NOMO-1 (cell line): ENCODE measurements at regions not wholly inside any gene's neighbourhood (a gene's known extent, or its start where the extent isn't known, plus 50 kb on each side); places are given as distances from the start of the nearest gene placed in this dataset.

Experiments used
- DNase-seq, 2 experiments: peaks; one replicate each; lab custom pipeline; 2025; ENCODE audit not compliant: unreplicated experiment in 2 of 2; lab: John Stamatoyannopoulos, UW

DNA sequence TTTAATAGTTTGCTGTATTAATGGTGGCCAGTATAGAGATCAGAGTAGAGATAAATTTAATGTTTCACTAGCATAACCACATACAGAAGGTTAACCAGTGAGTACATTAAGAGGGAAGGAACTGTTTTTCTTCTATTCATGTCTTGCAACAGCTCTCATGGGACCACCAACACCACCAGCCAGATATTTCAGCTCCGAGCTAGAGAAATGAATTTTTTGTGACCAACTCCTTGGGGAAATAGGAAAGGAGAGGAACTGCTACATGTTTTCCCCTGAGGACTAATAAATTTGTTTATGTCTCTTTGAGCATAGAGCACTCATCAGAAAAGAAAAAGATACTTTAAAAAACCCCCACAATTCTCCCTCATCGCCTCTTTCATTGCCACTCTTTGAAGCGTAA is 247.5 kb downstream of the MBNL1 start:
- DNase-seq = no peak

DNA sequence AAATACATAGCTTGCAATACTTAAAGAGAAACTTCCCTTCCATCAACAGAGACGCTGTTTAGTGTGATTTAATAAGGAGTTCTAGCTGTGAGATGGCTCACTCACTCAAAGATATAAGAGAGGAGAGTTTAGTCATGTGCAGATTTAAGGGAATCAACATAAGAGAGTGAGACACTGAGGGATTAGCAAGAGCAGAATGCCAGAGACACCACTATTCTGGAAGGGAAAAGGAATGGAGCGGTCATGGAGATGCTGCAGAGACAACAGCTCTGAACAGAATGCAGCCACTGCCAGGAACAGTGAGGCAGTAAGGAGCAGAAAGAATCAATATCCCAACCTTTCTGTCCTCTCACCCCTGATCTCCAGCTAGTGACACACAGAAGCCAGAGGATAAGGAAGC is 248.8 kb downstream of the MBNL1 start:
- no peak for DNase-seq

DNA sequence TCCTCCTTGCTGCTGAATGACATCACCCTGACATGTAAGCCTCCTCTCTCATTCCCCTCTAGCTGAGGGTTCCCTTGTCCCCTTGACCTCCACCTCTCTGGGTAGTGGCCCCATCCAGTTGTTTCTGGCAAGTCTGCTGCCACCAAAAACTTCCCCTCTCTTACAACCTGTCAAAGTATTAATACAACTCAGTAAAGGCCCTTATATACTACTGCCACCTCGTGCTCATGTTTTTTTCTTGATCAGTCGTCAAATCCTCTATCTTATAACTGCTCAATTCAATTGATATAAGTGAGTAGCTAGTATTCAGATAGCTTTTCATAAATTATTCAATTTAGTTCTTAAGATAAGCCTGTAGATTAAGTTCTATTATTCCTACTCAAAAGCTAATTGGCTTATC is 249.6 kb downstream of the MBNL1 start:
- no peak for DNase-seq

DNA sequence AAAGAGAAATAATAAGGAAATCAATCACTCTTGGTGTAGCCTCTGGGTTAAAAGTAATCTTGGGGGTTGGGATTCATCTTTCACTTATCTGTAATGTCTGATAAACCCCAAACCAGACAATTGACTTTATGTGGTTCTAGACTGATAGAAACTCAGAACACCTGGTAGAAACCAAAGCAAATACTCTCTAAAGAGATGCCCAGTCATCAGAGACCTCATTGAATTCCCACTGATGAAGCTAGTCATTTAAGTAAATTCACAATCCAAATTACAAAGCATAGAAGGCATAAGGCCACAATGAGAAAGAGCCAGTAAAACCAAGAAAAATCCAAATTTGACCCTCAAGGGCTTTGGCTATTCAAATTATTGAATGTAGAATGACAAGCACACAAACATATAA is 250.6 kb downstream of the MBNL1 start:
- no peak for DNase-seq

DNA sequence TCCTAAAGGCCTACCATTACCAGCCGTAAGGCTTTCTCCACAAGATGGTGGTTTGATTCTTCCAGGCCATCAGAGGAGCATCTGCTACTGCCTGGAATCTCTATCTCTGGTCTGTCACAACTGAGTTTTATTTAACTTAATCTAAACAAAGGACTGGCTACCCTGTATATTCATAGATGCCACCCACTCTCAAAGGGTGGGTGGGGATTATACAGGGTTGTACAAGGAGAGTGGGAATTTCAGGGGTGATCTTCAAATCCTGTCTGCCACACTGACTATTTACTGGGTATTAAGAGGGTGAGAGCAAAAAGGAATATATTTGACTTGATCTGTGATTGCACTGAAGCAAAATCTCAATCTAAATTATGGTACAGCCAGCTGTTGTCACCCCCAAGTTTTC is 253.3 kb downstream of the MBNL1 start:
- DNase-seq = no peak

DNA sequence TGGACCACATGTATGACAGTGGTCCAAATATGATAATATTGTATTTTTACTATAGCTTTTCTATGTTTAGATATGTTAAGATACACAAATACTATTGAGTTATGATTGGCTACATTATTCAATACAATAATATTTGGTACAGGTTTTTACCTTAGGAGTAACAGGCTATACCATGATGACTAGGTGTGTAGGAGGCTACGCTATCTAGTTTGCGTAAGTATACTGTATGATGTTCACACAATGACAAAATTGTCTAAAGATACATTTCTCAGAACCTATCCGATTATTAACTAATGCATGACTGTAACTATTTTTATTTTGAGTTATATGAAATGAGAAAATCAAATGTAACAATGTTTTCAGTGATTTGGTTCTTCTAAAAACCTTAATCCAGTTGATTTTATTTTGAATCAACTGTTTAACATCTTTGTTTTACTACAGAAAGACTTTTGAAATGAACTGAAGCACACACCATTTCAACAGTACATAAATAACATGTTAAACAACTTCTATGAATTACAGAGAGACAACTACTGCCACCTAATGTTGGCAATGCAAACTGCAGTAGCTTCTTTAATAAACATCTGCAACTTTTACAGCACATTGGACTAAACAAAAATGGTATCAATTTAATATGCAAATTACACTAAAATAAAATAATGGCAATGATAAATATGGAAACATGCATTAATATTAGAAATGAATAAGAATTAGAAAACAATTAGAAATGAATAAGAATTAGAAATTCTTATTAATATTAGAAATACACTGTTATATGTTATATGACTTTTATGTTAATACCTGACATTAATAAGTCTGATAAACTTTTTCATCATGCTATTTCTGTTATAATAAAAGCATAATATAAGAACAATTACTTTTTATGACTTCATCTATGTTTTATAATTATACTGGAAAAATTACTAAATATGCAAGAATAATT is 255.7 kb downstream of the MBNL1 start:
- DNase-seq = peak; percentile 15 to 86

DNA sequence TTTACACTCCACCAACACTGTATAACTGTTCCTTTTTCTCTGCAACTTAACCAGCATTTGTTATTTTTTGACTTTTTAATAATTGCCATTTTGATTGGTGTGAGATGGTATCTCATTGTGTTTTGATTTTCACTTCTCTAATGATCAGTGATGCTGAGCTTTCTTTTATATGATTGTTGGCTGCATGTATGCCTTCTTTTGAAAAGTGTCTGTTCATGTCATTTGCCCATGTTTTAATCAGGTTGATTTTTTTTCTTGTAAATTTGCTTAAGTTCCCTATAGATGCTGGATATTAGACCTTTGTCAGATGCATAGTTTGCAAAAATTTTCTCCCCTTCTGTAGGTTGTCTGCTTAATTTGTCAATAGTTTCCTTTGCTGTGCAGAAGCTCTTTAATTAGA is 263.0 kb downstream of the MBNL1 start:
- DNase-seq = no peak

DNA sequence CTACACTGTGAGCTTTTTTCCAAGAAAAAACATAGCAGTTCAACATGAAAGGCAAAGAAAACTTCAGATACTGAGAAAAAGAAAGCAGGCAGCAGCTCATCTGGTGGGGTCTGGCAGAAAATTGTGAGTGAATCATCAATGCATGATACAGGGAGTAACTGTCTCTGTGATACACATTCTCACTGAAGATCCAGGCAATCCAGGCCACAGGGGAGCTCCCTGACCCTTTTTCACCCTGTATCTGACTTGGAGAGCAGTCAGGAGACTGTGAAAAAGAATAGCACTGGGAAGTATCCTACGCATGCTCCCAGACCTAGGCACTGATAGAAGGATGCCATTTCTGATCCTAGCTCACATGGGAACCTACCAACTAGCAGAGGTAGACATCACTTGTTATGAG is 269.8 kb downstream of the MBNL1 start:
- no peak for DNase-seq

DNA sequence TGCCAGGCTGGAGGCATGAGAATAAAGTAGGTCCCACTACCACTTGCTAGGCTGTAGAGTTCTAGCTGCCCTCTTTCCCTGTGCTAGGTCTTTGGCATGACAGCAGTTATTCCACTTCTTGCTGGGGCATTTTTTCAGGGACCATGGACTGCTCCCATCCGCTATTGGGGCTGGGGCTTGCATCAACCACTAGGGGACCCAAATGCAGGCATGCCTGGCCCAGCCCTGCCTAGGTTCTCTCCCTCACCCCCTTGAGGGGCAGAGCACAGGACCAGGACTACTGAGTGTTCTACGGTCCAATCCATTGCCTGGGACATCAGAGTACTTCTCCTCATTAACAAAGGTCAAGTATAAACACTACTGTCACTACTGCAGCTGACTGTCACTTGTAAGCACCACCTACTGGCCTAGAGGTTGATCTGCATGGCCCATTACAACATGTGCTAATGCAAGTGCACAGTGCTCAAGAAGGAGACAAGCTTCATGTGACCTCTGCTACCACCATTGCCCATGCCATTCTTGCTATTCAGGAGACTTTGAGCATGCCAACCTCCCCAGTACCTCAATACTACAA is 270.5 kb downstream of the MBNL1 start:
- no peak for DNase-seq

DNA sequence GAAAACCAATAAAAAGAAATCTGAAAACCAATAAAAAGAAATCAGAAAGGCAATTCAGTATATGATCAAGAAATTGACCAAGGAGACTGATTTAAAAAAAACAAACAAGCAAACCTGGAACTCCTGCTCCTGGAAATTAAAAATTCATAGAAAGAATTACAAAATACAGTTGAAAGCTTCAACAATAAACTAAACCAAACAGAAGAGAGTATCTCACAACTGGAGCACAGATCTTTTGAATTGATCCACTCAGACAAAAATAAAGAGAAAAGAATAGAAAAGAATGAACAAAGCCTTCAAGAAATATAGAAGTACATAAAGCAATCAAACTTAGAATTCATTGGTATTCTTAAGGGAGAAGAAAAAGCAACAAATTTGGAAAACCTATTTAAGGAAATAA is 271.4 kb downstream of the MBNL1 start:
- no peak for DNase-seq

DNA sequence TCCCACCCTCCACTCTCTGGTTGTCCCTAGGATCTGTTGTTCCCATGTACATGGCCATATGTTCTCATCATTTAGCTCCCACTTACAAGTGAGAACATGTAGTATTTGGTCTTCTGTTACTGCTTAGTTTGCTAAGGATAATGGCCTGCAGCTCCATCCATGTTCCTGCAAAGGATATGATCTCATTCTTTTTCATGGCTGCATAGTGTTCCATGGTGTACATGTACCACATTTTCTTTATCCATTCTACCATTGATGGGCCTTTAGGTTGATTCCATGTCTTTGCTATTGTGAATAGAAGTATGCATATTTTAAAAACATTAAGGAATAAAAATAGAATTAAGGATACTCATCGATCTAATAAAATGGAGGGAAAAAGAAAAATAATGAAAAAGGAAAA is 278.4 kb downstream of the MBNL1 start:
- DNase-seq = no peak

DNA sequence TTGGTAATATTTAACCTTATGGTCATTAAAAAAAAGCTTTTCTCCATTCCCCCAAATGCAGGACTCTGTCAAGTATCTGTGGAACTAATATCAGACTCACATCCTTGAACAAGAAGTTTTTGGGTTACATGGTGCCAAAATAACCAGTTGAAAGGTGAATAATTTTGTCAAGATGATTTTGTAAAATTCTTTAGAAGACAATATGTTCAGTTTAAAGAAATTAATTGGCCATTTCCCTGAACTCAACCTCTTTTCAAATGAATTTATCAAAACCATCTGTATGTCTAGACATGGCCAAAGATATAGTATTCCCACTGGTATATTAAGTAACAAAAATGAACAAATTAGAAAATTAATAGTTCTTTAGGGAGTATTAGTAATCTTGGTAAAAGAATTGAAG is 280.5 kb downstream of the MBNL1 start:
- DNase-seq = no peak

DNA sequence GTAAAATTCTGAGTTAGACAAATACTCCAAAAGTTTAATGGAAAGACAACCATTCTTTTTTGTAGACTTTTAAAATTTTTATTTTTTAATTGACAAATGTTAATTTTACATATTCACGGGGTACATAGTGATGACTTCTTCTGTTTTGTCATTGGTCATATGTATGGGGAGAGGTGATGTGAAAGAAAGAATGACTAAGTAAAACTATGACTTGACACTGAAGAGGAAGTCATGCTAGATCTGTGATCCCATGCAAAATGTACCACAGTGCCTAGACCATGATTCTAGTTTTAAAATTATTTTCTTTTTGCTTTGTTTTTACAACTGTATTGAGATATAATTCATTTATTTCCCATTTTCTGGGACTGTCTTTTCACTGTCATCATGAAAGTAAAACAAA is 281.6 kb downstream of the MBNL1 start:
- no peak for DNase-seq

DNA sequence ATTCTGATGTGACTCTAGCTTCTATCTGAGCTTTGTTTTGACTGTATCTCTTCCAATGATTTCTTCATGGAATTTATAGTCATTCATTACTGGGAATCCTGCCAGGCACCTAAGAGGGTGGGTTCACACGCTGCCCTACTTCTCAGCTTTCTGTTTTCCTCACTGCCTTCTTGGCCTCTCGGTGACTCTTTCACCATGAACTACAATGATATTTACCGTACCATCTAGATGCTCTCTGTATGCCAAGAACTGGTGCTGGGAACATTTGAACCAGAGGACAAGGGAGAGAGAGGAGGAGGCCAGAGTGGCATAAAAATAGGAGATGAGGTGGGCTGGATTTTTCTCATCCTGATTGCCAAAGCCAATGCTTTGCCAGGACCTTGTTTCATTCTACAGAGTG is 280.0 kb upstream of the P2RY1 start:
- DNase-seq = no peak

DNA sequence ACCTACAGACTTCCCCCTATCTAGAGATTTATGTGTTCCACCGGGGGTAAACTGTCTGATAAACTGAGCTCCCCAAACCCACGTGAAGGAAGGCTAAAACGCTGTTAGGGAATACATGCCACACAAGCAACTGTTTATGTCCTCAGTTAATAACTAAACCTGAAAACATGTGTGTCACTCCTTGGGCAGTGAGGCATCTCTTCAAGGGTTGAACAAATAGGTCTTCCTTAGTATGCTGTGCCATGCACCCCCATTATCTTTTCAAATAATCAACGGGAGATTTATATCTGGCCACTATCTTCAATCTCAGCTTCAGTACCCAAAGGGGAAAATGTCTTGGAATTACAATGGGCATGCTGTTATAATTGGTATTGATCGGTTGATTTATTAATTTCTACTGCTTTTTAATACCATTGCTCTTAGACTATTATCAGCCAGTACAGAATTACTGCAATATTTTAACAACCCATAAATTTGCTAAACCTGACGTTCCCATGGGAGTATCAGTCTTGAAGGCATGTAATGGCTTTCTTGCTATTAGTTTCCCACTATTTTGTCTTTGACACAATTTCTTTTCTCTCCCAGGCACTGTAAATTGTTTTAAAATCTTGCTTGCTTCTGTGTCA is 279.2 kb upstream of the P2RY1 start:
- no peak for DNase-seq

DNA sequence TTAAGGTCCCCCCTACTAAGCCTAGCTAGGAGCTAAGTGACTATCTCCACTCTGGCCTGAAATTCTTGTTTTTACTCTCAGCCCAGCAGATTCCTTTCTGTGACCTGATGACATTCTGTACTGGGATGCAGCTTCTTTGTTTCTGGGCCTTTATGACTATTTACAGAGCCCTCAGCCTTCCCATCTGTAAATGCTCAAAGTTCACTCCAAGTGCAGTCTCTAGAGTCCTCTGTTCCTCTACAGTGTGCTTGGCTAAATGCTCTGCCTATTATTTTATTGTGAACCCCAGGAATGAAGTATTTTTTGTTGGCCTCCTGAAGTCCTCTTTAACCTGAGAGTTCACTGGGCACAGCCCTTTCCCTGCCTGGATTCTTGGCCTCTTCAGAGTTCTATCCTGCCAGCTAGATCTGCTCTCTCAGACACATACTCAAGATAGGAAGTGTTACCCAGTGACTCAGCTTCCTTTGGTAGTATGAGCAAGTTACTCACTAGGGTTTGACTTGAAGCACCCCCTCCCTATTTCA is 278.1 kb upstream of the P2RY1 start:
- DNase-seq = no peak

DNA sequence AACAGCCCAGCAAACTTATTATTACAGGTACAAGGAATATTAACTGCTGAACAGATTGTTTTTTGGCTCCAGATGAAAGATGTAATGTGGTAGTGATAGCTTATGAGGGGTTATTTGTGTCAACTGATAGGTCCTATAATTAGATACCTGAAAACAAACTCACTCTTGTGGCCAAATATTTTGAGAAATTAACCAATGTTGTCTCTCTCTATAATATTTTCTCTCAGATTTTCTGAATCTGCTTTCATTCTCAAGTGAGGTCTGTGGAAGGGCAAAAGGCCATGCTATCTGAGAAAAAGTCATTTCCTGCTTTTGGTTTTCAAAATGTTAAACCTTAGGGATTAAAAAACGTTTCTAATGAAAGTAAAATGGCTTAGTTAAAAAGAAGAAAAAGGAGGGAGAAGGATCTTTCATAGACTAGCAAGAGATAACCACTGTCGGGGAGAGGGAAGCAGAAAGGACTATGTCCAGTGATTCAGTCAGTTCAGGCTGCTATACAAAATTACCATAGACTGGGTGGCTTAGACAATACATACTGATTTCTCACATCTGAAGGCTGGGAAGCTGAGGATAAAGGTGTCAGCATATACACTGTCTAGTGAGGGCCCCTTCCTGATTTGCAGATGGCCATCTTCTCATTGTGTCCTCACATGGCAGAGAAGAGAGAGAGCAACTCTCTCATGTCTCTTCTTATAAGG is 277.5 kb upstream of the P2RY1 start:
- DNase-seq = no peak

DNA sequence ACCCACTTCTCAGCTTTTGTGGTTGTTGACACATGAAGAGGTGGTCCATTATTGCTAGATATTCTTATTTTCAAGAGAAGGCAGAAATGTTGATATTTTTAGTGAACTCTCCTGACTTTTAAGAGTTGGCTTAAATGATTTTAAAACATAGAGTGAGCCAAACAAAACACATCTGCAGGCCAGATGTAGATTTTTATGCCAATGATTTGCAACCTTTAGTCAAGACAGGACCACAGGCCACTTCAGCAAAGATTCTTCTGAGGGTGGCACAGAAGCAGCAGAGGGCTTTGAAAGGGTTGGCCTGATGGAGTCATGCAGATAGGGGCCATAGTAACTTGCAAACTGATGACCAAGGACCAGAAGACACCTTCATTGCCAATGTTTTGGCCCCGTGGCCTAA is 276.5 kb upstream of the P2RY1 start:
- no peak for DNase-seq

DNA sequence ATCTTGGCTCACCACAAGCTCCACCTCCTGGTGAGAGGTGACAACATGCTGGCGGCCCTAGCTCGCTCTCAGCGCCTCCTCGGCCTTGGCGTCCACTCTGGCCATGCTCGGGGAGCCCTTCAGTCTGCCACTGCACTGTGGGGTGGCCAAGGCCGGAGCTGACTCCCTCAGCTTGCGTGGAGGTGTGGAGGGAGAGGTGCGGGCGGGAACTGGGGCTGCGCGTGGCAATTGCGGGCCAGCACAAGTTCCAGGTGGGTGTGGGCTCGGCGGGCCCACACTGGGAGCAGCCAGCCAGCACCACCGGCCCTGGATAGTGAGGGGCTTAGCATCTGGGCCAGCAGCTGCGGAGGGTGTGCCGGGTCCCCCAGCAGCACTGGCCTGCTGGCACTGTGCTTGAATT is 275.7 kb upstream of the P2RY1 start:
- no peak for DNase-seq

DNA sequence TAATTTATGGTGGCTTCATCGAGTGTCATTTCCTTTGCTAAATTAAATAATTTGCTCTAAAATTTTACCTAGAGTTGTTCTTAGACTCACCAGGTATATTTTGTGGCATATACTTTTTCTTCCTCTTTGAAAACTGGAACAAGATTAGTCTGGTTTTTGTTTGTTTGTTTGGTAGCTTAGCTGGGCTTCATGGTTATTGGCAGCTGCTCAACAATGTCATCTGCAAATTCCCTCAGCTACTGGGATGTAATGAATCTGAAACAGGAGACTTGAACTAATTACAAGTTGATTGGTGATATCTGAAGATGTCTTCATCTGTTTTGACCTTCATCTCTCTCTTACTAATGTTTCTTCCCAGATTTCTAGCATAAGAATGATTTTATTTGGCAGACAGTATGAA is 270.5 kb upstream of the P2RY1 start:
- no peak for DNase-seq

DNA sequence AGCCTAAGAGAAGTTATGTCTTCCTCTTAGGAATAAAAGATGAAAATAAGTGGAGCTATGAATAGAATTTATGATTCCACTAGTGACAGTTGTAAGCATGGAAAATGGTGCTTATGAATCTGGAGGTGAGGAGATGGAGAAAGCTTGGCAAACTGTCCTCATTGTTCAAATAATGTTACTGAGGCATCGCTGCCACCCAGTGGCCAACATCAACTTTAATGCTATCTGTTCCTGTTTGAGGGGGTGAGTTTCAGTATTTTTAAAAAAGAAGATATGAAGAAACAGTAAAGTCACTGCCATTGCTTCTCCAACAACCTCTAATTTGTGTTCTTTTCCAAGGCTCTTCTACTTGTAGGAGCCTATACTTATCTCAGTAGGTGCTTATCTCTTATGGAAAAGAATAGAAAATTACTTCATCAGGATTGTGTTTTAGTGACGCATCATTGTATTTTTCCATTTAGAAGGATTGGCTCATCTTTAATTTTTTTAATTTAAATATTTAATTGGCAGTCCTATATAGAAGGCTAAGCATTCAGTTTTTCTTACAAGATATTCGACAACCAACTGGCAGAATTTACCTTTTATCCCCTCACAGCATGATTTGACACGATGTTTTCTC is 260.4 kb upstream of the P2RY1 start:
- peak; percentile 59 to 74 for DNase-seq
